Right lobe of liver (tissue), 6 donors: ENCODE measurements at regions not wholly inside any gene's neighbourhood (a gene's known extent, or its start where the extent isn't known, plus 50 kb on each side); places are given as distances from the start of the nearest gene placed in this dataset.

Source experiments
- ATAC-seq, 4 donors: fragments of 200-7000 bp; cut with Tn5 transposase; one replicate each; pipeline ENCODE4 v1.9.1; 2020; ENCODE audit warnings: mild to moderate bottlenecking in 4 of 4, moderate library complexity in 4 of 4
- DNase-seq, 3 donors: peaks; one replicate each; pipeline ENCODE4 v3.0.0-alpha.2; 2020
- H3K27ac ChIP-seq, 3 donors: fragments of 200-600 bp; one replicate each; pipeline ENCODE4 v1.8.0; 2022
- H3K27me3 ChIP-seq, 2 donors: fragments of 200-600 bp; one replicate each; pipeline ENCODE4 v1.8.0; 2022
- H3K36me3 ChIP-seq, 4 donors: fragments of 200-600 bp; sonication (generic) in 1 of 4; one replicate each; pipeline versions ENCODE4 v1.5.1 to v1.8.0; 2017 to 2022; ENCODE audit warnings: control low read depth in 1 of 4
- H3K4me1 ChIP-seq, 4 donors: fragments of 200-600 bp; sonication (generic) in 1 of 4; one replicate each; pipeline versions ENCODE4 v1.5.1 to v1.8.0; 2017 to 2022; ENCODE audit warnings: control low read depth in 1 of 4
- H3K4me3 ChIP-seq, 3 donors: fragments of 200-600 bp; one replicate each; pipeline ENCODE4 v1.8.0; 2022
- H3K9me3 ChIP-seq, 4 donors: fragments of 200-600 bp; sonication (generic) in 1 of 4; one replicate each; pipeline versions ENCODE4 v1.5.1 to v1.8.0; 2017 to 2022; ENCODE audit warnings: control low read depth in 1 of 4
- CTCF ChIP-seq, 4 donors: fragments of 200-600 bp in 3 of 4; fragments of 450-650 bp in 1 of 4; IDR thresholded peaks; one replicate each; pipeline versions ENCODE4 v1.5.1 to v1.8.0; 2016 to 2022; ENCODE audit warnings: antibody characterized with exemption in 4 of 4, mild to moderate bottlenecking in 2 of 4
- POLR2A ChIP-seq: fragments of 450-650 bp; IDR thresholded peaks from one replicate; pipeline ENCODE4 v1.6.1; 2017; ENCODE audit warnings: antibody characterized with exemption, mild to moderate bottlenecking
- WGBS: methylation state at CpG from one replicate; pipeline ENCODE4 v1.1.6; 2018; ENCODE audit warnings: low coverage, low lambda C conversion rate; ENCODE audit not compliant: insufficient coverage; ENCODE audit errors: missing lambda C conversion rate; 5-methylcytosine and 5-hydroxymethylcytosine counted together
- intact Hi-C, 2 donors: fragments of 100-400 bp; cut with DNase I; formaldehyde crosslinking; loops; one replicate each; pipeline versions ENCODE4 v1.11.2 to v1.14.1; 2022
- donor health status: DM: no; HTN: yes; CAD: no.
- donor health status: DM: no; HTN: no; CAD: no.
- donor health status: DM: no; HTN: no; CAD: no.
- donor health status: DM: no; HTN: yes; CAD: no.
- donor health status: DM: no; HTN: yes; CAD: no.

GRCh38 chr4:151563194-151563593 is 154.2 kb downstream of the FHIP1A start:
- no peak overlapping the region for H3K27ac ChIP-seq
- H3K36me3 ChIP-seq: no peaks in the 10 kb centered on the region
- TF ChIP-seq POLR2A (no peak), CTCF (IDR thresholded peaks at IDR 0.05) (no peak)
- DNase-seq: no peak
- intact Hi-C loops: no loop called here
- H3K4me3 ChIP-seq: no peak overlapping the region
- H3K9me3 ChIP-seq: no peaks in the 10 kb centered on the region
- no peaks in the 10 kb centered on the region for H3K27me3 ChIP-seq
- H3K4me1 ChIP-seq: no peaks in the 10 kb centered on the region
- ATAC-seq: no peak
- WGBS: 32% methylated on average over 3 of the region's 3 CpGs

- ATAC-seq (no peak), DNase-seq (no peak)
- WGBS: 92% methylated on average over 2 of the region's 2 CpGs
These were observed 155.3 kb downstream of the FHIP1A start for GRCh38 chr4:151564321-151564720.

GRCh38 chr4:151565583-151565982 is 156.6 kb downstream of the FHIP1A start:
- intact Hi-C loops: no loop called here
- Histone ChIP-seq H3K36me3 (no peaks in the 10 kb centered on the region), H3K27ac (no peak overlapping the region), H3K4me3 (no peak overlapping the region), H3K4me1 (no peaks in the 10 kb centered on the region), H3K9me3 (no peaks in the 10 kb centered on the region), H3K27me3 (no peaks in the 10 kb centered on the region)
- no peak for DNase-seq
- no peak for TF ChIP-seq CTCF (IDR thresholded peaks at IDR 0.05)
- no peak for TF ChIP-seq POLR2A
- 81% methylated on average over 3 of the region's 3 CpGs for WGBS
- ATAC-seq: no peak

More at GRCh38 chr4:151564321-151564720, 155.3 kb downstream of the FHIP1A start:
- H3K27me3 ChIP-seq: no peaks in the 10 kb centered on the region
- no peaks in the 10 kb centered on the region for H3K36me3 ChIP-seq
- intact Hi-C loops: no loop called here
- H3K4me3 ChIP-seq: no peak overlapping the region
- no peaks in the 10 kb centered on the region for H3K9me3 ChIP-seq
- H3K4me1 ChIP-seq: no peaks in the 10 kb centered on the region
- H3K27ac ChIP-seq: no peak overlapping the region
- TF ChIP-seq POLR2A: no peak
- TF ChIP-seq CTCF (IDR thresholded peaks at IDR 0.05): no peak

- Histone ChIP-seq H3K4me3 (no peak overlapping the region), H3K36me3 (no peaks in the 10 kb centered on the region), H3K4me1 (no peaks in the 10 kb centered on the region), H3K27ac (no peak overlapping the region), H3K27me3 (no peaks in the 10 kb centered on the region), H3K9me3 (no peaks in the 10 kb centered on the region)
- DNase-seq: no peak
- ATAC-seq: no peak
- 91% methylated on average over 3 of the region's 3 CpGs for WGBS
- TF ChIP-seq POLR2A (no peak), CTCF (IDR thresholded peaks at IDR 0.05) (no peak)
- intact Hi-C loops: no loop called here
These were observed 157.1 kb downstream of the FHIP1A start for GRCh38 chr4:151566053-151566452.

- Histone ChIP-seq H3K27ac (no peak overlapping the region), H3K4me1 (no peaks in the 10 kb centered on the region), H3K4me3 (no peak overlapping the region), H3K36me3 (no peaks in the 10 kb centered on the region), H3K27me3 (no peaks in the 10 kb centered on the region), H3K9me3 (no peaks in the 10 kb centered on the region)
- TF ChIP-seq POLR2A (no peak), CTCF (IDR thresholded peaks at IDR 0.05) (no peak)
- ATAC-seq (no peak), DNase-seq (no peak)
- WGBS: 60% methylated on average over 4 of the region's 4 CpGs
- intact Hi-C loops: no loop called here
These were observed 158.1 kb downstream of the FHIP1A start for GRCh38 chr4:151567056-151567455.
